LNCaP clone FGC (cell line): ENCODE measurements at regions not wholly inside any gene's neighbourhood (a gene's known extent, or its start where the extent isn't known, plus 50 kb on each side); places are given as distances from the start of the nearest gene placed in this dataset.
"Not testable (repeated sequence)": the region's sequence is repeated elsewhere in the genome, so short reads cannot be mapped to it uniquely, and the experiment has no call there.

Source experiments
- DNase-seq: peaks from one replicate; pipeline ENCODE4 v3.0.0-alpha.2; 2011; ENCODE audit warnings: low read depth
- H3K4me3 ChIP-seq: 2 replicates; pipeline ENCODE4 v1.5.1; 2011; ENCODE audit warnings: mild to moderate bottlenecking, low read depth, low read length, control low read depth
- TF ChIP-seq, protein P1 (sequence below): IDR thresholded peaks from 2 replicates; pipeline ENCODE4 v1.5.1; 2012; ENCODE audit warnings: mild to moderate bottlenecking; ENCODE audit not compliant: control insufficient read depth, insufficient read depth; ENCODE audit errors: extremely low read depth

DNA sequence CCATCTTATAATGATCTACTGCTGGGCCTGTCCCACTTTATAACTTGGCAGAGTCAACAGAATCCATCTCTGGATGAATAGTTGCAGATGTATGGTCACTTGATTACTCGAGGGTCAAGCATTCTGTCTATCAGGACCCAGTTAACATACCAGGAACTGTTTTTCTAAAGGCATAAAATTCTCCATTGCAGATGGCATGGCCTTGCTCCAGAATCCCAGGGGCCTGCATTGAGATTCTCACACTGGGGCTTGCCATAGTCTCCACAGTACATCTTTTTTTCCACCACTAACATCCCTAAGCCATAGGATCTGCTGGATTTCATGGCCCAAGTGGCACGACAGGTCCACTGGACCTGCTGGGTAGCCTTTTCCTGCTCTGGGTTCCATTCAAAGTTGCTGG, 68.5 kb upstream of the CACNA1D start:
- no peak for DNase-seq
- H3K4me3 ChIP-seq = no peak overlapping the region
- TF ChIP-seq, protein P1, sequence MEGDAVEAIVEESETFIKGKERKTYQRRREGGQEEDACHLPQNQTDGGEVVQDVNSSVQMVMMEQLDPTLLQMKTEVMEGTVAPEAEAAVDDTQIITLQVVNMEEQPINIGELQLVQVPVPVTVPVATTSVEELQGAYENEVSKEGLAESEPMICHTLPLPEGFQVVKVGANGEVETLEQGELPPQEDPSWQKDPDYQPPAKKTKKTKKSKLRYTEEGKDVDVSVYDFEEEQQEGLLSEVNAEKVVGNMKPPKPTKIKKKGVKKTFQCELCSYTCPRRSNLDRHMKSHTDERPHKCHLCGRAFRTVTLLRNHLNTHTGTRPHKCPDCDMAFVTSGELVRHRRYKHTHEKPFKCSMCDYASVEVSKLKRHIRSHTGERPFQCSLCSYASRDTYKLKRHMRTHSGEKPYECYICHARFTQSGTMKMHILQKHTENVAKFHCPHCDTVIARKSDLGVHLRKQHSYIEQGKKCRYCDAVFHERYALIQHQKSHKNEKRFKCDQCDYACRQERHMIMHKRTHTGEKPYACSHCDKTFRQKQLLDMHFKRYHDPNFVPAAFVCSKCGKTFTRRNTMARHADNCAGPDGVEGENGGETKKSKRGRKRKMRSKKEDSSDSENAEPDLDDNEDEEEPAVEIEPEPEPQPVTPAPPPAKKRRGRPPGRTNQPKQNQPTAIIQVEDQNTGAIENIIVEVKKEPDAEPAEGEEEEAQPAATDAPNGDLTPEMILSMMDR = no peak

DNA sequence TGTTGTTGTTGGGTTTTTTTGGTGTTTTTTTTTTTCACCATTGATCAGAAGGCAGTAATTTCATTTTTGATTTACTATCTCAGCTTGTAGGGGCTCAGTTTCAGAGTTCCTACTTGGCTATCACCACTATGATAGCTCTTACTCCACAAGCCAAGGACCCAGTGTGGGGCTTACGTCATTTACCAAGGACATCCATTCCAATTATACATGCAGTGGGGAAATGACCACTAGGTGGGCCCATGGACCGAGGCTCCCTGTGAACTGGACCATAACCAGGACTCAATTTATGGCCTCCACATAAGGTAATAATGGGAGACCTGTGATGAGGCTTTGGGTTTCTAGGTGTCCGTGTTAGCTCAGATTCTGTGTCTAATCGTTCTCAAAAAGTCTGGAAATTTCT, 67.5 kb upstream of the CACNA1D start:
- H3K4me3 ChIP-seq = no peak overlapping the region
- TF ChIP-seq, protein P1 = 0 out of 2 replicates have a peak, but pooled peaks have one; percentile 5
- no peak for DNase-seq

- TF ChIP-seq, protein P1 = no peak
- no peak for DNase-seq
- H3K4me3 ChIP-seq = no peak overlapping the region
Measured at GRCh38 chr3:53436828-53437227, 57.6 kb upstream of the CACNA1D start.

DNA sequence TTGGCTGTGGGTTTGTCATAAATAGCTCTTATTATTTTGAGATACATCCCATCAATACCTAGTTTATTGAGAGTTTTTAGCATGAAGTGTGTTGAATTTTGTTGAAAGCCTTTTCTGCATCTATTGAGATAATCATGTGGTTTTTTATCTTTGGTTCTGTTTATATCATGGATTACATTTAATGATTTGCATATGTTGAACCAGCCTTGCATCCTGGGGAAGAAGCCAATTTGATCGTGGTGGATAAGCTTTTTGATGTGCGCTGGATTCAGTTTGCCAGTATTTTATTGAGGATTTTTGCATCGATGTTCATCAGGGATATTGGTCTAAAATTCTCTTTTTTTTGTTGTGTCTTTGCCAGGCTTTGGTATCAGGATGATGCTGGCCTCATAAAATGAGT, 51.5 kb upstream of the CACNA1D start:
- not testable (repeated sequence) for DNase-seq, H3K4me3 ChIP-seq
